CD4-positive, alpha-beta T cell treated with Interleukin-4 for 1 hour (primary cell): ENCODE measurements at regions not wholly inside any gene's neighbourhood (a gene's known extent, or its start where the extent isn't known, plus 50 kb on each side); places are given as distances from the start of the nearest gene placed in this dataset.
"Not testable (repeated sequence)": the region's sequence is repeated elsewhere in the genome, so short reads cannot be mapped to it uniquely, and the experiment has no call there.

Experiments
- DNase-seq, 2 donors: peaks; one replicate each; pipeline ENCODE4 v3.0.0-alpha.2; 2020 to 2022

GRCh38 chr5:84477485-84477884, 92.8 kb upstream of the EDIL3 start:
- no peak for DNase-seq

DNA sequence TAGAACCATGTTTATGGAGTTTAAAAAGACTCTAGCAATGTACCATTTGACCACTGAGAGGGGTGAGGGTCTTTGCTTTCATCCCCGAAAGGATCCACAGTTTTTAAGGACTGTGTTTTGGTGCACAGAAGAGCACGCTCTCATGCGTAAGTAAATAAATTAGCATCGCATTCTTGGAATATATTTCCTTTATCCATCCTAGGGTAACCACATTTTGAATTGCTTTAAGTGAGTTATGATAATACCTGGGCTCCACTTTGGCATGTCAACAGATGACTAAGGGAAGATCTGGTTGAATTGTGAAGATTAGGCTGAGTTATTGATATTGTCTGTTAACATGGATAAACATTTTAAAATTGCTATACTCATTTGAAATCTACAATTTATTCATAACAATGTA, 89.4 kb upstream of the EDIL3 start:
- no peak for DNase-seq

GRCh38 chr5:84453405-84453804, 68.7 kb upstream of the EDIL3 start:
- no peak for DNase-seq

- DNase-seq, result no peak
Measured at GRCh38 chr5:84450617-84451414, 66.1 kb upstream of the EDIL3 start.

GRCh38 chr5:84445049-84445685, 60.5 kb upstream of the EDIL3 start:
- DNase-seq, result no peak

DNA sequence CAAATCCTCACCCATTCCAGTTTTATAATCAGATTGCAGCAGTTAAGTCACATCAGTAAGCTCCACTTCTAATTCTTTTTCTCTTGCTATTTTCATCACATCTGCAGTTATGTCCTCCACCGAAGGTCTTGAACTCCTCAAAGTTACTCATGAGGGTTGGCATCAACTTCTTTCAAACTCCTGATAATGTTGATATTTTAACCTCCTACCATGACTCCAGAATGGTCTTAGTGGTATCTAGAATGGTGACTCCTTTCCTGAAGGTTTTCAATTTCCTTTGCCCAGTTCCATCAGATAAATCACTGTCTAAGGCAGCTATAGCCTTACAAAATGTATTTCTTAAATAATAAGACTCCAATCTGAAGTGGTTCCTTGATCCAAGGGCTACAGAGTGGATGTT, 53.8 kb upstream of the EDIL3 start:
- DNase-seq, result no peak

- DNase-seq, result no peak
Measured at GRCh38 chr5:84437673-84438315, 53.1 kb upstream of the EDIL3 start.

DNA sequence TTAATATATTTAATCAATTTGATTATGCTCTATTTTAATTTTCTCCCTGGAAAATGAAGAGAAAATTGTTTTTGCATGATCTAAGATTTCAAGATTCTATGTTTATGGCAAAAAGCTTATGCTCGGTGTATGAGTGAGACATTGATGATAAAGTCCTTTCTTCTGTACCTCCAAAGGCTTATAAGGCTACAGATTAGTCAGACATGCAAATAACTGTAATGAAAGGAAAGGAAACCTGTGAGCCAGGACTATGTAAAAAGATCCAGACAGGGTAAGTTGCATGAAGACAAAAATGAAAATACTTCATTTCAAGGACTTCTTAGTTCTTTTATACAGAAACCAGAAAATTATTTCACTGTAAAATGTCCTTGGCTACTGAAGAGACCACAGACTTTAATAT, 52.2 kb upstream of the EDIL3 start:
- DNase-seq, result no peak

- DNase-seq, result not testable (repeated sequence)
Measured at GRCh38 chr5:84435861-84436346, 51.2 kb upstream of the EDIL3 start.
